H54 (cell line): ENCODE measurements at regions not wholly inside any gene's neighbourhood (a gene's known extent, or its start where the extent isn't known, plus 50 kb on each side); places are given as distances from the start of the nearest gene placed in this dataset.

Experiments used
- DNase-seq: peaks from one replicate; pipeline ENCODE4 v3.0.0; 2011; ENCODE audit warnings: low spot score, mixed read lengths; ENCODE audit not compliant: insufficient read length
- FAIRE-seq: peaks from 3 replicates; lab custom pipeline; 2011; peaks lifted over from hg19 to GRCh38; lab: Jason Lieb, UNC
- POLR2A ChIP-seq: IDR thresholded peaks from 2 replicates; pipeline ENCODE4 v1.6.1; 2011; ENCODE audit warnings: low read depth, mild to moderate bottlenecking, low read length

- DNase-seq (no peak), FAIRE-seq (no peak)
- no peak for TF ChIP-seq POLR2A
Measured at GRCh38 chr3:65173841-65174240, 486.0 kb upstream of the ADAMTS9 start.

- no peak for TF ChIP-seq POLR2A
- FAIRE-seq (no peak), DNase-seq (no peak)
Measured at GRCh38 chr3:65172209-65172608, 484.4 kb upstream of the ADAMTS9 start.

- TF ChIP-seq POLR2A: no peak
- peak; percentile 5 for DNase-seq
- no peak for FAIRE-seq
Measured at GRCh38 chr3:65170390-65171042, 482.7 kb upstream of the ADAMTS9 start.

GRCh38 chr3:65169961-65170360 is 482.2 kb upstream of the ADAMTS9 start:
- no peak for FAIRE-seq
- TF ChIP-seq POLR2A: no peak
- no peak for DNase-seq

GRCh38 chr3:65168547-65168946 is 480.7 kb upstream of the ADAMTS9 start:
- DNase-seq: no peak
- TF ChIP-seq POLR2A: no peak
- no peak for FAIRE-seq

GRCh38 chr3:65166531-65166930 is 478.7 kb upstream of the ADAMTS9 start:
- no peak for FAIRE-seq
- no peak for TF ChIP-seq POLR2A
- no peak for DNase-seq

GRCh38 chr3:65158023-65158422 is 470.2 kb upstream of the ADAMTS9 start:
- DNase-seq (no peak), FAIRE-seq (no peak)

GRCh38 chr3:65153850-65154512 is 466.2 kb upstream of the ADAMTS9 start:
- no peak for TF ChIP-seq POLR2A
- FAIRE-seq (no peak), DNase-seq (no peak)

More at GRCh38 chr3:65158023-65158422, 470.2 kb upstream of the ADAMTS9 start:
- TF ChIP-seq POLR2A: no peak

- no peak for DNase-seq
- TF ChIP-seq POLR2A: no peak
- FAIRE-seq: no peak
Measured at GRCh38 chr3:65151666-65152065, 463.9 kb upstream of the ADAMTS9 start.

GRCh38 chr3:65149877-65150276 is 462.1 kb upstream of the ADAMTS9 start:
- TF ChIP-seq POLR2A: no peak
- no peak for FAIRE-seq
- DNase-seq: no peak

GRCh38 chr3:65148687-65149086 is 460.9 kb upstream of the ADAMTS9 start:
- TF ChIP-seq POLR2A: no peak
- FAIRE-seq (no peak), DNase-seq (no peak)

- no peak for TF ChIP-seq POLR2A
- FAIRE-seq (no peak), DNase-seq (no peak)
Measured at GRCh38 chr3:65146179-65146578, 458.4 kb upstream of the ADAMTS9 start.

GRCh38 chr3:65145680-65146079 is 457.9 kb upstream of the ADAMTS9 start:
- TF ChIP-seq POLR2A: no peak
- DNase-seq (no peak), FAIRE-seq (no peak)

GRCh38 chr3:65144791-65145351 is 457.1 kb upstream of the ADAMTS9 start:
- DNase-seq (no peak), FAIRE-seq (no peak)
- no peak for TF ChIP-seq POLR2A

- FAIRE-seq: no peak
- no peak for DNase-seq
- no peak for TF ChIP-seq POLR2A
Measured at GRCh38 chr3:65142456-65142855, 454.7 kb upstream of the ADAMTS9 start.
